ENCODE measurements at regions not wholly inside any gene's neighbourhood (a gene's known extent, or its start where the extent isn't known, plus 50 kb on each side); places are given as distances from the start of the nearest gene placed in this dataset.

- no peak for TF ChIP-seq EZH2phosphoT487 (IDR thresholded peaks at IDR 0.05; ENCODE audit: low read depth)
- TF ChIP-seq, protein P1, sequence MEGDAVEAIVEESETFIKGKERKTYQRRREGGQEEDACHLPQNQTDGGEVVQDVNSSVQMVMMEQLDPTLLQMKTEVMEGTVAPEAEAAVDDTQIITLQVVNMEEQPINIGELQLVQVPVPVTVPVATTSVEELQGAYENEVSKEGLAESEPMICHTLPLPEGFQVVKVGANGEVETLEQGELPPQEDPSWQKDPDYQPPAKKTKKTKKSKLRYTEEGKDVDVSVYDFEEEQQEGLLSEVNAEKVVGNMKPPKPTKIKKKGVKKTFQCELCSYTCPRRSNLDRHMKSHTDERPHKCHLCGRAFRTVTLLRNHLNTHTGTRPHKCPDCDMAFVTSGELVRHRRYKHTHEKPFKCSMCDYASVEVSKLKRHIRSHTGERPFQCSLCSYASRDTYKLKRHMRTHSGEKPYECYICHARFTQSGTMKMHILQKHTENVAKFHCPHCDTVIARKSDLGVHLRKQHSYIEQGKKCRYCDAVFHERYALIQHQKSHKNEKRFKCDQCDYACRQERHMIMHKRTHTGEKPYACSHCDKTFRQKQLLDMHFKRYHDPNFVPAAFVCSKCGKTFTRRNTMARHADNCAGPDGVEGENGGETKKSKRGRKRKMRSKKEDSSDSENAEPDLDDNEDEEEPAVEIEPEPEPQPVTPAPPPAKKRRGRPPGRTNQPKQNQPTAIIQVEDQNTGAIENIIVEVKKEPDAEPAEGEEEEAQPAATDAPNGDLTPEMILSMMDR (IDR thresholded peaks at IDR 0.05; ENCODE audit: low read depth, low read length) = no peak
Measured at GRCh38 chr1:57512386-57512785, 88.5 kb upstream of the DAB1 start.
